NCI-H2029 treated with DMSO at 0.1 percent for 48 hours (cell line): ENCODE measurements at regions not wholly inside any gene's neighbourhood (a gene's known extent, or its start where the extent isn't known, plus 50 kb on each side); places are given as distances from the start of the nearest gene placed in this dataset.
"Not testable (repeated sequence)": the region's sequence is repeated elsewhere in the genome, so short reads cannot be mapped to it uniquely, and the experiment has no call there.

Source experiments
- DNase-seq: peaks from one replicate; lab custom pipeline; 2025; lab: John Stamatoyannopoulos, UW

DNA sequence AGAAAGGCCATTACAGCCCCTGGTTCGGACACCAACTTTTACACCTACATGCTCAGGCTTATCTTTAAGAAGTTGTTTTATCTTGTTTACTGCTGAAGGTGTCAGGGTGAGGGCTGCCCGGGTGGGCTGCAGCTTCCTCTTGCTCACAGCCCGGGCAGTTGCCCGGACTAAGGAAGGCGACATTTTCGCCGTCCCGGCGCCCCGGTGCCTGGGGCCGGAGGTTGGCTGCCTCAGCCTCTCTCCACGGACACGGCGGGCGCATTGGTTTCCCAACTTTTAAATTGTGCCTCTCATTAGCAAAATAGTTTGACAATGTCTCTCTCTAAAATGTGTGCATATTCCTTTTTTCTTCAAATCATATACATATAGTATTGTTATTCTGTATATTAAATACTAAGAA lies 198.5 kb downstream of the LRRC70 start:
- DNase-seq: not testable (repeated sequence)

GRCh38 chr5:62776592-62776991 lies 198.0 kb downstream of the LRRC70 start:
- DNase-seq: not testable (repeated sequence)

- DNase-seq: no peak
Observed at GRCh38 chr5:62773460-62773859, 194.8 kb downstream of the LRRC70 start.

DNA sequence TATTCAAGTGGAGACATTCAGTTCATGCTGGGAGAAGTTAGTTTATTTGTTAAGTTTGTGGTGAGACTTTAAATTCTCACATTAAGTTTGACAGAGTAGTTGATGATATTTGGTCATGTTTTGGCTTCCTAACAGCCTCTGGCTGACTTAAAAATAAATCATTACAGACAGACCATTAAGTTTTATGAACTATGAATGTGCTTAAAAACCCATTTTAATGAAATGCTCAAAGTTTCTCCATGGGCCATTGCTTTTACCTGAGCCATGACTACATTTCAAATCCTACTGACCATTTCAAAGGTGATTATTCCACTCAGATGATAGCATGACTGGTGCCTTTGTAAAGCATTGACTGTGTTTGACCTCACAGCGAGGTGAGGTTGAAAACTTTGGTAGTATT lies 192.7 kb downstream of the LRRC70 start:
- DNase-seq: no peak

- DNase-seq: no peak
Observed at GRCh38 chr5:62767650-62768049, 189.0 kb downstream of the LRRC70 start.

DNA sequence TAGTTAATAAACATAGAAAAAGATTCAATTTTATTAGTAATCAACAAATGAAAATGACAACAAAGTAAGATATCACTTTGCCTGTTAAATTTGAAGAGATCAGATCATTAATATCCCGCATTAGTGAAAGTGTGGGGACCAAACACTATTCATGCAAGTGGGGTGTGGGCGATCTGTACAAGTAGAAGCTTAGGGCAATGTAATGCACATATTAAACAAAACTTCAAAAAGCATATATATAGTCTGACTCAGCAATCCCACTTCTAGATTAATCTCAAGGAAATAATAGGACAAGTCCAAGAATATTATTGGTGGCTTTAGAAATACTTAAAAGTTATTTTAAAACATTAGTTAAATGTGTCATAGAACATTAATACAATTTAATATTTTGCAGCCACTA lies 188.5 kb downstream of the LRRC70 start:
- DNase-seq: no peak

DNA sequence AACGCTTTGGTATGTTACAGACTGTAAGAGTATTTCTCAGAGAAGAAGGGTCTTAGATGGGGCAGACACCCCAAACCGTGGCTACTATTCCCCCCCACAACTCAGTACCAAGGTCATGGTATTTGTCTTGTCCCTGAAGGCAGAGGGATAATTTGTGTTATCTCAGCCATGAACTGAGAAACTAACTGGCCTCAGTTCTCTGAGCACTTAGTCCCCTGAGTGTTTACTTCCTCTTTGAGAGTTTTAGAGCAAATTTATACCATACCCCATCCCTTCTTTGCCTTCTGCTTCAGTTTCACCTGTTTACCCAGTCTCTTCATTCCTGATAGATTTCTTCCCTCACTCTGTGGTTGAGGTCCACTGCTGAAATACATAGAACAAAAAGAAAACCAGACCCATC lies 183.9 kb downstream of the LRRC70 start:
- DNase-seq: no peak

DNA sequence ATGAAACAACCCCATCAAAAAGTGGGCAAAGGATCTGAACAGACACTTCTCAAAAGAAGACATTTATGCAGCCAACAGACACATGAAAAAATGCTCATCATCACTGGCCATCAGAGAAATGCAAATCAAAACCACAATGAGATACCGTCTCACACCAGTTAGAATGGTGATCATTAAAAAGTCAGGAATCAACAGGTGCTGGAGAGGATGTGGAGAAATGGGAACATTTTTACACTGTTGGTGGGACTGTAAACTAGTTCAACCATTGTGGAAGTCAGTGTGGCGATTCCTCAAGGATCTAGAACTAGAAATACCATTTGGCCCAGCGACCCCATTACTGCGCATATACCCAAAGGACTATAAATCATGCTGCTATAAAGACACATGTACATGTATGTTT lies 179.1 kb downstream of the LRRC70 start:
- not testable (repeated sequence) for DNase-seq

DNA sequence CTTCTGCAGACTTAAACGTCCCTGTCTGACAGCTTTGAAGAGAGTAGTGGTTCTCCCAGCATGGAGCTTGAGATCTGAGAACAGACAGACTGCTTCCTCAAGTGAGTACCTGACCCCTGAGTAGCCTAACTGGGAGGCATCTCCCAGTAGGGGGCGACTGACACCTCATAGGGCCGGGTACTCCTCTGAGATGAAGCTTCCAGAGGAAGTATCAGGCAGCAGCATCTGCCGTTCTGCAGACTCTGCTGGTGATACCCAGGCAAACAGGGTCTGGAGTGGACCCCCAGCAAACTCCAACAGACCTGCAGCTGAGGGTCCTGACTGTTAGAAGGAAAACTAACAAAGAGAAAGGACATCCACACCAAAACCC lies 174.4 kb downstream of the LRRC70 start:
- not testable (repeated sequence) for DNase-seq

- DNase-seq: not testable (repeated sequence)
Observed at GRCh38 chr5:62752056-62752997, 173.7 kb downstream of the LRRC70 start.

DNA sequence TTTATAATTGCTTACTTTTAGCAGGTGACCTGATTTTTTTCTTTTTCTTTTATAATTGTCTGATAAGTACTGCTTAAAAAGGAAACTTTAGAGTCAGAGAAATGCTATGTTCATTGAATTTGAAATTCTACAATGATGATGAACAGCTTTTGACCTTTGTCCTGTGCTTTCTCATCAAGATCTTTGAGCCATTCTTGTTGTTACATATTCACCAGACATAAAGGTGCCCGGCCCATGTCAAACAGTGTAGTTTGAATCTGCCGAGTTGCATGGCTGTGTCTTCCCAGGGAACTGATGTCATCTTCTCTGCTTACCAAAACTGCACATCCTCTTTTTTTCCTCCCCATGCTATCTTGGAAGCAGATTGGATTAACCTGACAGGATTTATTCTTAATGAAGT lies 163.6 kb downstream of the LRRC70 start:
- no peak for DNase-seq

DNA sequence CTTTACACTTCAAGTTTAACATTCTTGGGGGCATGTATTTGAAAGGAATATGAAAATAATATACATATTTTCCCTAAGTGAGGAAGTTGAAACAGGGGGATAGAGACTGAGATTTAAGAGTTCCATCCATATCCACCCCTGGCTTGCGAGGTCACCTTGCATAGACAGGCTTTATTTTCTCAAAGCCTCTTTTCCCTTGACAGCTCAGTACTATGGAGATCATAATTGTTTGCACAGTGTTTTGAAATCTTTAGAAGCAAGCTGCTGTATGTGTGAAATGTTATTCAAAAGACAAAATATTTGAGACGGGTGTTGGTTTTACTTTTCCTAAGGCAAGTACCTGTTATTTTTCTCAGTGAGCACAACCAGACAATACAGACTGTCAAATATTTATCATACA lies 163.1 kb downstream of the LRRC70 start:
- DNase-seq: no peak

- DNase-seq: no peak
Observed at GRCh38 chr5:62737766-62738165, 159.1 kb downstream of the LRRC70 start.

DNA sequence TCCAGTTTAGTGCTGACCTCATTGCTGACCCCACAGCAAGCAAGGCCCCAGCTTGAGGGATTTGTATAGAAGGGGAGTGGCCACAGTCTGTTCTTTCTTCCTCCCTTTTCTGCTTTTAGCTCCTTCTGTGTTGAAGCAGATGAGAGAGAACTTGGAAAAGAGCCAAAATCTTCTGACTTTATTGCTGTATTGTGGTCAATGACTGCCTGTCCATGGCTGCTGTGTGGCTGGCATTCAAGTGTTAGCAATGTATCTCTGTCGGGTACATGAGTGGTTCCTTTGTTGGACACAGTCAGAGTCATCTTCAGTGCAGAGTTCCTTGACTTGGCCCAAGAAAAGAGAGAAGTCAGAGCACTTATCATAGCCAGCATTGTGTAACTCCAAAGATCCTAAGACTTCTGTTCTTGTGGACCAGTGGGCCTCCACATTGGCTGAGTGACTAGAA lies 154.1 kb downstream of the LRRC70 start:
- peak; percentile 40 for DNase-seq

- no peak for DNase-seq
Observed at GRCh38 chr5:62731022-62731421, 152.4 kb downstream of the LRRC70 start.

DNA sequence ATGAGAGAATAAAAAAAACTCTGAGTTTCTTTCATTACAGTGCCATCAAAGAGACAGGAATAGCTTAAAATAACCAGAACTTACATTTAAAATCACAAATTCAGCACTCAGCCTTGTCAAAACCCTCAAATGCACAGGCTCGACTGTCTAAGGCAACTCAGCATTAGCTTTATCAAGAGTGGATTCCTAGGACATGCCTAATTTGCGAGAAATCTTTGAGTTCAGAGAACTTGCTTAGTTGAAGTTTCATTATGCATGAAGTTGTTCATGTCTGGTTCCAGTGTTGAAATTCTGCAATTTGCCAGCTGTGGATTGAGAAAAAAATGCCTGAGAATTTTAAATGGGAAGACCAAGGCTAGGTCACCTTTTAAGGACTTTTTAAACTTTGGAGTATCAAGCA lies 151.1 kb downstream of the LRRC70 start:
- no peak for DNase-seq

- no peak for DNase-seq
Observed at GRCh38 chr5:62727861-62728260, 149.2 kb downstream of the LRRC70 start.

DNA sequence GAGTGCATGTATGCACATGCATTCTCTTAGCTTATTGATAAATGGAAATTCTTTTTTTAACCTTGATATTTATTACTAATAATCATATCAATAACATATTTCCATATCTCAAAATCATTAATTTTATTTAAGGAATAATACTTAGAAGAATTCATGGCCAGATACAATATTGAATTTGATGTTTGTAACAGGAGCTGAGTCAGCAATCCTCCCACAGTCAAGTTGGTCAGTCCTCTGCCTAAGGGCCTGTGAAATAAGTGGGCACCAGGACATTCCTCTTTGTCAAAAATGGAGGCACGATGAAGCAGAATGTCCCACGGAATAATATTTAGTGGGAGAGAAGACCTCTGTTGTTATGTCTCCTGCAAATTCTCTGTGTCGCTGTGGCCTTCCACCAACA lies 148.6 kb downstream of the LRRC70 start:
- DNase-seq: no peak

GRCh38 chr5:62722360-62722759 lies 143.7 kb downstream of the LRRC70 start:
- no peak for DNase-seq

GRCh38 chr5:62720031-62720441 lies 141.4 kb downstream of the LRRC70 start:
- peak; percentile 30 for DNase-seq

GRCh38 chr5:62719061-62719720 lies 140.6 kb downstream of the LRRC70 start:
- no peak for DNase-seq

- DNase-seq: no peak
Observed at GRCh38 chr5:62718324-62718723, 139.7 kb downstream of the LRRC70 start.

GRCh38 chr5:62717301-62717933 lies 138.8 kb downstream of the LRRC70 start:
- DNase-seq: no peak
